Coronary artery (tissue), 2 donors: ENCODE measurements at regions not wholly inside any gene's neighbourhood (a gene's known extent, or its start where the extent isn't known, plus 50 kb on each side); places are given as distances from the start of the nearest gene placed in this dataset.

Experiments used
- DNase-seq: peaks from one replicate; pipeline ENCODE4 v3.0.0-alpha.2; 2017; ENCODE audit warnings: low spot score
- H3K27ac ChIP-seq, 2 donors: fragments of 200-600 bp; sonication (generic); one replicate each; pipeline ENCODE4 v1.5.1; 2016 to 2019
- H3K4me3 ChIP-seq: fragments of 200-600 bp; sonication (generic); 2 replicates; pipeline ENCODE4 v1.5.1; 2016; ENCODE audit warnings: mild to moderate bottlenecking, moderate library complexity
- TF ChIP-seq, protein P1 (sequence below): fragments of 200-600 bp; sonication (generic); IDR thresholded peaks from one replicate; pipeline ENCODE4 v1.5.1; 2019; ENCODE audit warnings: antibody characterized with exemption

DNA sequence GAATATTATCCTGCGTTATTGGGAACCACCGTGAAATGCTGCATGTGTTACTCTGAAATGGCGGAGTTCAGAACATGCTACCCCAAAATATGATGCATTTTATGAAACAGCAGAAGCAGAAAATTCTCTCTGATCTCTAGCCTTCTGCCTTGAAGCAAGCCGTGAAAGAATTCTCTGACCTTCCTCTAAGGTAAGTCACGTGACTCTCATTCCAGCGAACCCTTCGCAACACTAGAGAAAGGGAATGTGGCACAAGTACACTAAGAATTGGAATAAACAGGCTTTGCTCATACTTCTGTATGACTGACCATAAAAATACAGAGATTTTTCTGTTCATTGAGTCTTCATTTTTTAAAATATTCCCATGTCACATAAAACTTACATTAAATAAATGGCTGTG is 805.6 kb upstream of the LRRC4C start:
- H3K4me3 ChIP-seq, result no peak overlapping the region
- no peak overlapping the region for H3K27ac ChIP-seq
- DNase-seq, result no peak
- TF ChIP-seq, protein P1, sequence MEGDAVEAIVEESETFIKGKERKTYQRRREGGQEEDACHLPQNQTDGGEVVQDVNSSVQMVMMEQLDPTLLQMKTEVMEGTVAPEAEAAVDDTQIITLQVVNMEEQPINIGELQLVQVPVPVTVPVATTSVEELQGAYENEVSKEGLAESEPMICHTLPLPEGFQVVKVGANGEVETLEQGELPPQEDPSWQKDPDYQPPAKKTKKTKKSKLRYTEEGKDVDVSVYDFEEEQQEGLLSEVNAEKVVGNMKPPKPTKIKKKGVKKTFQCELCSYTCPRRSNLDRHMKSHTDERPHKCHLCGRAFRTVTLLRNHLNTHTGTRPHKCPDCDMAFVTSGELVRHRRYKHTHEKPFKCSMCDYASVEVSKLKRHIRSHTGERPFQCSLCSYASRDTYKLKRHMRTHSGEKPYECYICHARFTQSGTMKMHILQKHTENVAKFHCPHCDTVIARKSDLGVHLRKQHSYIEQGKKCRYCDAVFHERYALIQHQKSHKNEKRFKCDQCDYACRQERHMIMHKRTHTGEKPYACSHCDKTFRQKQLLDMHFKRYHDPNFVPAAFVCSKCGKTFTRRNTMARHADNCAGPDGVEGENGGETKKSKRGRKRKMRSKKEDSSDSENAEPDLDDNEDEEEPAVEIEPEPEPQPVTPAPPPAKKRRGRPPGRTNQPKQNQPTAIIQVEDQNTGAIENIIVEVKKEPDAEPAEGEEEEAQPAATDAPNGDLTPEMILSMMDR, result no peak

DNA sequence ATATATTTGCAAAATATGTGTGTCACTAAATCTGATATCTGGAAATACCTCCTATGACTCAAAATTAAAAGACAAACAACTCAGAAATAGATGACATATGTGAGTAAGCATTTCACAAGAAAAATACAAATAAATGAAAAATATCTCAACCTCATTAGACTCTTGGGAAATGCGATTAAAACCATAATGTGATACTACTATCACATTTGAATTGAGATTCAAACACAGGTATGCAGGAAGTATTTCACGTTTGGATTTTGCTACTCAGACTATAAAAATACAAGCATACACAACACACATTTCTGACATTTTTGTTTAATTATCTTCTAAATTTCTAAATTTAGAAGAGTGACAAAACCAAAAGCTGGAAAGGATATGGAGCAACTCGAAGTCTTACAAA is 811.9 kb upstream of the LRRC4C start:
- TF ChIP-seq, protein P1, result no peak
- DNase-seq, result no peak
- Histone ChIP-seq H3K27ac (no peak overlapping the region), H3K4me3 (no peak overlapping the region)

DNA sequence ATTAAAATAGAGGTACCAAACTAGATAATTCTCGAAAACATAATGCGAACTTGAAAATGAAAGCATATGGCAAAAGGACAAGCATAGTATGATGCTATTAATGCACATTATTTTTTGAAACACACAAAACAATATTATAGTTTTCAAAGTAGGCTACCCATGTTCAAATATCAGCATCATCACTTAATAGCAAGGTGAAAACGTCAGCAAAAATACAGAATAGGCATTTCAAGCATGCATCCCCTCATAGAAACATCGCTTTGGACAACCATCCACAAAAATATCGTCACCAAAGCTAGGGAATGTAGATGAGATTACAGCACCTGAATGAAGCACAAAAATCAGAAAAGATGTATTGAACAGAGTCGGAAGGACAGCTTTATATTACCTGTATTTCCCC is 814.5 kb upstream of the LRRC4C start:
- TF ChIP-seq, protein P1, result no peak
- no peak overlapping the region for H3K4me3 ChIP-seq
- no peak for DNase-seq
- no peak overlapping the region for H3K27ac ChIP-seq

DNA sequence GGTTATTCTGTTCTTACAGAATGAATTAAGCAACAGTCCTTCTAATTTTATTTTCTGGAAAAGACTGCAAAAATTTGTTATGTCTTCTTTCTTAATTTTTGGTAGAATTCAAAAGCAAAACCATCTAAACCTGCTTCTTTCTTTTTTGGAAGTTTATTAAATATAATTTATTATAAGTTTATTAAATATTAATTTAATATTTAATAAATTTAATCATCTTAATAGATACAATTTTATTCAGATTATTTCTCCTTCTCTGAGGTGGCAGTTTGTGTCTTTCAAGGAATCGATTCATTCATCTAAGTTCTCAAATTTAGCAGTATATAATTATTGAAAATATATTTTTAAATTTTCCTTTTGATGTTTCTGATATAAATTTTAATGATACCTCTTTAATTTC is 837.5 kb upstream of the LRRC4C start:
- TF ChIP-seq, protein P1, result no peak
- no peak for DNase-seq
- H3K4me3 ChIP-seq, result no peak overlapping the region
- no peak overlapping the region for H3K27ac ChIP-seq

GRCh38 chr11:42299780-42300179 is 840.3 kb upstream of the LRRC4C start:
- H3K4me3 ChIP-seq, result no peak overlapping the region
- no peak for DNase-seq
- TF ChIP-seq, protein P1, result no peak
- no peak overlapping the region for H3K27ac ChIP-seq

DNA sequence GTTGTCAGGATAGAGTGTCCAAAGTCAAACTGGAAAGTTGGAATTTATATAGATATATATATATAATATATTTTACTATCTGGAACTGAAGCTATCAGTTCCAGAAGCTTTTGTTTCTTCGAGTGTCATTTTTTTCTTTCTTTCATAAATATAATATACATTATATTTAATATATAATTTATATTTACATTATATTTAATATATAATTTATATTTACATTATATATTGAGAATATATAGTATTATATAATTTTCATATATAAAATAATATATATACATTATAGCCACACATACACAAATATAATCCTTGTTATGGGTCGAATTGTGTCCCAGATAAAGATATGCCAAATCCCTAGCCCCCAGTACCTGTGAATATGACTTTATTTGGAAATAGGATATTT is 842.3 kb upstream of the LRRC4C start:
- TF ChIP-seq, protein P1, result no peak
- no peak for DNase-seq

DNA sequence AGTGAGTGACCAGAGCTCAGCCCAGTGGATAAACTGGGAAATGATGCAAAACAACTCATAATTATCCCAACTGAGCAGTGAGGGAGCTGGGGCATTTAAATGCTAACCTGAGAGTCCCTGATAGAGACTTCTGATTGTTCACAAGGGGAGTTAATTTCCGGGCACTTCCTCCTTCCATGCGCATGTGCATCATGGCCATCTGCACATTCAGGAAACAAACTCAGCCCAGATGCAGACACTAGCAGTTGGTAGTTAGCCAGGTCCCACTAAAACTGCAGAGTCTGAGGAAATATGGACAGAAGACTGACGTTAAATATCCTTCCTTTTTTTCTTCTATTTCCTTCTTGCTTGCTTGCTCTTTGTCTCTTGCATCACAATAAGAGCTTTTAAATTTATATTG is 852.1 kb upstream of the LRRC4C start:
- no peak overlapping the region for H3K27ac ChIP-seq
- TF ChIP-seq, protein P1, result no peak
- no peak overlapping the region for H3K4me3 ChIP-seq
- no peak for DNase-seq

More for the DNA sequence above, 842.3 kb upstream of the LRRC4C start:
- Histone ChIP-seq H3K27ac (no peak overlapping the region), H3K4me3 (no peak overlapping the region)
